GM21390 (cell line): ENCODE measurements at regions not wholly inside any gene's neighbourhood (a gene's known extent, or its start where the extent isn't known, plus 50 kb on each side); places are given as distances from the start of the nearest gene placed in this dataset.

Experiments
- ATAC-seq: cut with Tn5 transposase; IDR thresholded peaks from one replicate; pipeline ENCODE4 v1.9.1; 2021; ENCODE audit not compliant: unreplicated experiment

- ATAC-seq: no peak
Measured at GRCh38 chr12:28601570-28602058, 411.4 kb downstream of the CCDC91 start.

- no peak for ATAC-seq
Measured at GRCh38 chr12:28602786-28603185, 412.5 kb downstream of the CCDC91 start.

- ATAC-seq: no peak
Measured at GRCh38 chr12:28603239-28603638, 413.0 kb downstream of the CCDC91 start.

DNA sequence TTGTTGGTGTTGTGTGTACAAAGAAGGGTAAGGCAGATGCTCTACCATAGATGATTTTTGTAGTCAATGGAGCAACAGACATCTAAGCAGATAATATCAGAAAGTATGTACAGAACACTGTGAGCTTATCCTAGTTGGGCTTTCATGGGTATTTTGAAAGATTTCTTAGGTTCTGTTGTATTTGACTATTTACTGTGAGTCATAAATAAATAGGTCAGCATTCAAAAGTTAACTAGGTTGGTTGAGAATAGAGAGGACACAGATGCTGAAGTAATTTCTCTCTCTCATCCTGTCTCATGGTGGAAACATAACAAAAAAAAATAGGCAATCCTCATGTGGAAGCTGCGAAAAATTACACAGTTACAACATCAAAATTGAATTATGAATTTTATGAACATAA lies 413.5 kb downstream of the CCDC91 start:
- no peak for ATAC-seq

GRCh38 chr12:28604240-28604639 lies 414.0 kb downstream of the CCDC91 start:
- no peak for ATAC-seq

GRCh38 chr12:28606967-28607557 lies 416.8 kb downstream of the CCDC91 start:
- ATAC-seq: no peak

GRCh38 chr12:28610401-28611114 lies 420.3 kb downstream of the CCDC91 start:
- ATAC-seq: no peak

GRCh38 chr12:28611115-28611435 lies 420.8 kb downstream of the CCDC91 start:
- ATAC-seq: no peak

DNA sequence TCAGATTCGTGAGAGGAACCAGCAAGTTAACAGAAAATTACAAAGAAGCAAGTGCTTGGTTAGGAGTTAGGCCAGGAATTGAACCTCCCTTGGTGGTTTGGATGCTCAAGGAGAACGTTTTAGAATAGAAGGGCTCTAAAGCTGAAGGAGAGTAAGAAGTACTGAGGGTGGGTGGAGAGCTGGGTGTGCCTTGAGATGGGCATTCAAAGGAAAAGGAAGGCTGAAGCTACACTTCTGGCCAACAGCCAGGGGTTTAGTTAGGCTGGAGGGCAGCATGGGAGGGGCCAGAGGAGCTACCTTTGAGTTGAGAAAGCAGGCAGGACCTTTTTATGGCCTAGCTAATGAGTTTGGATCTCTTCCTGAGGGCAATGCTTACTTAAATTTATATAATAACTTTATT lies 421.2 kb downstream of the CCDC91 start:
- no peak for ATAC-seq

GRCh38 chr12:28618171-28618570 lies 427.9 kb downstream of the CCDC91 start:
- no peak for ATAC-seq

- ATAC-seq: no peak
Measured at GRCh38 chr12:28618772-28619171, 428.5 kb downstream of the CCDC91 start.

- ATAC-seq: no peak
Measured at GRCh38 chr12:28620281-28620680, 430.0 kb downstream of the CCDC91 start.

DNA sequence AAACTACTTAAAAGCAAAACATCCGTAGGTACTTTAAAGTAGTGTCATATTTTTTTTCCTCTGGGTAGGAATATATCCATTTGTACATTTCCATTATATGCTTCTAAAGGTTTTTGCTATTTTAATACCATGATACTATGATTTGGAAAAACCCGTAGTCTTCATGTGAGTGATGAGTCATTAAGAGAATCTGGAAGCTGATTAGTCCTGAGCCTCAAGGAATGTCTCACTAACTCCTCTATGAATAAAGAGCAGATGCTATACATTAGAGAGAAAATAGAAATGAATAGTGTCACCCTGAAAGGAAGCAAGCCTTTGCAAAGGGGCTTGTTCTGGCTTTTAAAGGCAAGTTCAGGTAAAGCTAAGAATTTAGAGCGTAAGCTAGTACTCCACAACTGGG lies 432.1 kb downstream of the CCDC91 start:
- ATAC-seq: no peak

DNA sequence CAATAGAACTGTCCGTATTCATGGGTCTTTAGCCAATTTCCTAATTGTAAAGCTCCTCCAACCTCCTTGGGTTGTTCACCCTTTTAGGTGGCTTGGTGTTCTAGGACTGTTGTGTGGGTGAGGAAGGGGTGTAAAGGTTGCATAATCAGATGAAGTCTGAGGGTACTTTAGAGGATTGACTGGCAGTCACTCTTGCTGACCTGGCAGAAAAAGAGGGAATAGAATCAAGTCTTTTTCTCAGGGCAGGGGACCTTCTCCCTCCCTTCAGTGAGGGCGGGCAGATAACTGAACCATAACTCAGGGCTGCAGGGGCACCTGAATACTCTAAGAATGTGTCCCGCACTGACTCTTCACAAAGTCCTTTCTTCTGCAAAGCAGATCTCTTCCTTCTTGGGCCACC lies 436.2 kb downstream of the CCDC91 start:
- no peak for ATAC-seq

DNA sequence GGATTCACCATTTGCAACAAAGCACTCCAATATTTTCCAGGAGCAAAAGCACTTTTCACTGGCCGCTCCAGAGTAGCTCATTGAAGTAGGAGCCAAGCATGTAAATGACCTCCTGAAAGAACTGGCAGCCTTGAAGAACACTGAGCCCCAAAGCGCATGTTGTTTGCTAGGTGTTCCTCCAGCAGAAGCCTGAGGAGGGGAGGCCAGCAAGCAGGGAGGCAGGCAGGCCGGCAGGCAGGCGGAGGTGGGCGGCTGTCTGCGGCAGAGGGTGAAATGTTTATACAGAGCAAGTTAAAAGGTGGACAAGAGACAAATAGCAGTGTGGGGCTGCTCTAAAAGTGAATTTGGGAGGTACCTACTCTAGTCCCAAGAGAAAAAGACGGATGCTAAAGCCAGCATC lies 439.4 kb downstream of the CCDC91 start:
- ATAC-seq: no peak

DNA sequence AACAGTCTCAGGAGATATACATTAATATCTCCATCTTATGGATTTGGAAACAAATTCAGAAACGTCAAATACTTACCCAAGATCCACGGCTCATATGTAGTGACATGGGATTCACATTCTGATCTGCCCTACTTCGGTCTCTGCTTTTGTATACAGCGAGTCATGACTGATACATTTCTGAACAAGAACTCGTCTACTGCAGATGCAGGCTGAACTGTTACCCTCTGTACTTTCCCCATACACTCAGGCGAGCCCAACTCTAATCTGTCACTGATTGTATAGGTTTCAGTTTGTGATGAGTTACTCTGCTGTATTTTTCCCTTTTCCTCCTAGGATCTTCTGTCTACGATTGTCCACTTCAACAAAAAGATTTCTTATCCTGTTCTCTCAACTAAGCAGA lies 441.6 kb downstream of the CCDC91 start:
- ATAC-seq: no peak

DNA sequence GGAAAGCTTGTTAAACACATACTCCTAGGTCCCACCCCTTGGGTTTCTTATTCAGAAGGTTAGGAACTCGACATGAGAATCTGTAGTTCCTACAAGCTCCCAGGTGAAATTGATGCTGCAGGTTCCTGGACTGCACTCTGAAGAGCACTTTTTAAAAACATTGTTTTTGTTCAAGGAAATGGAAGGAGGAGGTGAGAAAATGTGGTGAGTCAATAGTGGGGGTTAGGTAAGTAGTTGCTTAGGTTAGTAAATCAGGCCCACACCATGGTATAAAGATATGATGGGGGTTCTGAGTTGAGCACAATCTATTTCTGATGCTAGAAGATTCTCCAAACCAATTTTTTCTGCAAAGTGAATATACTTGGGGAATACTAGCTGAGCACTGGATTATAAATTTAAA lies 450.3 kb downstream of the CCDC91 start:
- ATAC-seq: no peak

GRCh38 chr12:28645436-28645835 lies 455.2 kb downstream of the CCDC91 start:
- ATAC-seq: no peak

DNA sequence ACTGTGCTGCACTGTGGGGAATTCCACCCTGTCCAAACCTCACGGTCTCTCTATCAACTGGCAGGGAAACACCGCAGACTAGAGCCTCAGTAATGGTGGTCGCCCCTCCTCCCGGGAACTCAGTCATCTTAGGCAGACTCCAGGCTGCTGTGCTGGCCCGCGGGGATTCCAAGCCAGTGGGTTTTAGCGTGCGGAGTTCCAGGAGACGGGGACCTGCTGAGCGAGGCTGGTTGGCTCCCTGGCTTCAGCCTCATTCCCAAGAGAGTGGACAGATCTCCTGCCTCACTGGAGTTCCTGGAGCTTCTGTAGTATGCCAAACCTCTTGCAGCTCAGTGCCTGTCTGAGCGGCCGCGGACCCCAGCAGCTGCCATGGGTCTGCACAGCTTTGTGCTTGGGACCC lies 455.6 kb downstream of the CCDC91 start:
- ATAC-seq: no peak

- ATAC-seq: no peak
Measured at GRCh38 chr12:28650906-28651305, 460.6 kb downstream of the CCDC91 start.

GRCh38 chr12:28652239-28652638 lies 462.0 kb downstream of the CCDC91 start:
- ATAC-seq: no peak

GRCh38 chr12:28681980-28682379 lies 467.1 kb upstream of the FAR2 start:
- ATAC-seq: no peak

- ATAC-seq: no peak
Measured at GRCh38 chr12:28683366-28683765, 465.7 kb upstream of the FAR2 start.
